ENCODE measurements at regions not wholly inside any gene's neighbourhood (a gene's known extent, or its start where the extent isn't known, plus 50 kb on each side); places are given as distances from the start of the nearest gene placed in this dataset.

GRCh38 chr20:40771308-40771610 is 82.2 kb upstream of the MAFB start:
- no peak for TF ChIP-seq RCOR2 (CRISPR knock-in tag; IDR thresholded peaks at IDR 0.05)
- no peak for TF ChIP-seq MAX (IDR thresholded peaks at IDR 0.05)
- no peak for TF ChIP-seq ZNF383 (CRISPR knock-in tag; IDR thresholded peaks at IDR 0.05; ENCODE audit: borderline replicate concordance)
- no peak for TF ChIP-seq ZNF207 (IDR thresholded peaks at IDR 0.05; ENCODE audit: borderline replicate concordance)
- no peak for TF ChIP-seq CTCF (CRISPR knock-in tag; IDR thresholded peaks at IDR 0.05)
- TF ChIP-seq EZH2 (conservative IDR thresholded peaks at IDR 0.05; ENCODE audit: low read depth, low read length) = no peak
- TF ChIP-seq NR2C2 (CRISPR knock-in tag; IDR thresholded peaks at IDR 0.05; ENCODE audit: borderline replicate concordance) = no peak
- TF ChIP-seq HBP1 (CRISPR knock-in tag; IDR thresholded peaks at IDR 0.05; ENCODE audit: low read depth) = no peak
- TF ChIP-seq CCDC6 (CRISPR knock-in tag; IDR thresholded peaks at IDR 0.05) = no peak
- TF ChIP-seq ZNF576 (CRISPR knock-in tag; IDR thresholded peaks at IDR 0.05) = no peak
